K562 (cell line): ENCODE measurements at regions not wholly inside any gene's neighbourhood (a gene's known extent, or its start where the extent isn't known, plus 50 kb on each side); places are given as distances from the start of the nearest gene placed in this dataset.

Experiments
- ATAC-seq: fragments of 200-7000 bp; cut with Tn5 transposase; 3 replicates; pipeline ENCODE4 v1.9.1; 2020; ENCODE audit warnings: moderate library complexity
- BruUV-seq: library from RNA; stranded (reverse); fragments of 400-500 nt; replicated peaks from 2 replicates; lab custom pipeline; 2021; lab: Mats Ljungman, UMichigan
- CTCF ChIA-PET: fragments of 300-600 bp; formaldehyde crosslinking; extraction: SDS; loops from one replicate; lab custom pipeline; 2021; ENCODE audit warnings: low intra/inter-chr PET ratio; lab: Yijun Ruan, JAX
- POLR2A ChIA-PET: fragments of 300-600, 350-650 bp; sonication (Branson Sonifier 250); formaldehyde crosslinking; extraction: SDS; loops from one replicate; lab custom pipeline; 2021; ENCODE audit warnings: antibody characterized with exemption, inconsistent platforms; lab: Yijun Ruan, JAX
- DNase-seq, 4 experiments: peaks; one replicate each; pipeline versions ENCODE4 v3.0.0 to v3.0.0-alpha.2; 2011 to 2018; ENCODE audit warnings: low spot score in 3 of 4, mixed read lengths in 3 of 4; ENCODE audit errors: extremely low read depth in 1 of 4
- FAIRE-seq: peaks from 2 replicates; lab custom pipeline; 2011; peaks lifted over from hg19 to GRCh38; lab: Jason Lieb, UNC
- H2AFZ ChIP-seq: 2 replicates; pipeline ENCODE4 v1.6.0; 2011; ENCODE audit warnings: low read depth, low read length, control low read depth, inconsistent platforms
- H3K27ac ChIP-seq: fragments of 200-600 bp; 3 replicates; pipeline ENCODE4 v1.8.0; 2011; ENCODE audit warnings: low read depth, mild to moderate bottlenecking, control low read depth, inconsistent platforms, low read length, moderate library complexity, mixed read lengths; ENCODE audit errors: extremely low read depth
- H3K27me3 ChIP-seq, 2 experiments: fragments of 300-600 bp in 1 of 2; 2 replicates in 1 of 2; 3 replicates in 1 of 2; pipeline versions ENCODE4 v1.6.0 to v1.8.0; 2011; ENCODE audit warnings: inconsistent platforms in 2 of 2, low read length in 2 of 2, mild to moderate bottlenecking in 1 of 2, mixed read lengths in 1 of 2, moderate library complexity in 1 of 2; ENCODE audit not compliant: control insufficient read depth in 2 of 2, insufficient read depth in 2 of 2
- H3K36me3 ChIP-seq: fragments of 300-600 bp; 3 replicates; pipeline ENCODE4 v1.8.0; 2011; ENCODE audit warnings: mild to moderate bottlenecking, low read length, inconsistent platforms; ENCODE audit not compliant: control insufficient read depth, insufficient read depth
- H3K4me1 ChIP-seq, 2 experiments: fragments of 200-600 bp in 1 of 2; replicated peaks in 1 of 2; 2 replicates in 1 of 2; 3 replicates in 1 of 2; pipeline versions ENCODE4 v1.5.1 to v1.8.0; 2011; ENCODE audit warnings: inconsistent platforms in 2 of 2, low read length in 2 of 2, mild to moderate bottlenecking in 1 of 2, mixed read lengths in 1 of 2, moderate library complexity in 1 of 2; ENCODE audit not compliant: control insufficient read depth in 2 of 2, insufficient read depth in 2 of 2
- H3K4me2 ChIP-seq: 2 replicates; pipeline ENCODE4 v1.6.1; 2011; ENCODE audit warnings: low read length, control low read depth, inconsistent platforms, mixed read lengths; ENCODE audit not compliant: insufficient read depth
- H3K4me3 ChIP-seq: fragments of 200-600 bp; sonication (generic), shearing (Covaris generic); 2 replicates; pipeline ENCODE4 v1.5.1; 2016; ENCODE audit warnings: control low read depth, inconsistent platforms
- H3K79me2 ChIP-seq: fragments of 200-600 bp; 3 replicates; pipeline ENCODE4 v1.8.0; 2011; ENCODE audit warnings: low read length, inconsistent platforms; ENCODE audit not compliant: control insufficient read depth, insufficient read depth
- H3K9ac ChIP-seq, 2 experiments: 2 replicates each; pipeline versions ENCODE4 v1.6.0 to v1.6.1; 2011; ENCODE audit warnings: low read depth in 2 of 2, low read length in 2 of 2, control low read depth in 1 of 2, inconsistent platforms in 1 of 2, mild to moderate bottlenecking in 1 of 2, mixed read lengths in 1 of 2; ENCODE audit not compliant: insufficient read depth in 1 of 2
- H3K9me1 ChIP-seq: one replicate; pipeline ENCODE4 v1.6.0; 2011; ENCODE audit warnings: inconsistent platforms, mild to moderate bottlenecking, low read length, moderate library complexity; ENCODE audit not compliant: control insufficient read depth, insufficient read depth
- H3K9me3 ChIP-seq: replicated peaks from 2 replicates; pipeline ENCODE4 v1.5.1; 2011; ENCODE audit warnings: low read depth, low read length, inconsistent platforms; ENCODE audit not compliant: control insufficient read depth, insufficient read depth
- H4K20me1 ChIP-seq: replicated peaks from 2 replicates; pipeline ENCODE4 v1.6.1; 2011; ENCODE audit warnings: low read length, inconsistent platforms, mixed read lengths; ENCODE audit not compliant: control insufficient read depth, insufficient read depth
- CEBPZ ChIP-seq: fragments of 150-350 bp; IDR thresholded peaks from 2 replicates; pipeline ENCODE4 v1.6.1; 2014; ENCODE audit warnings: low read depth, mild to moderate bottlenecking, low read length, borderline replicate concordance
- DDX20 ChIP-seq: fragments of 450-650 bp; IDR thresholded peaks from 2 replicates; pipeline ENCODE4 v1.6.1; 2016; ENCODE audit warnings: missing genetic modification characterization, low read depth, mild to moderate bottlenecking, missing compliant biosample characterization, moderate library complexity
- E2F3 ChIP-seq: fragments of 250-450 bp; sonication (Bioruptor Pico); IDR thresholded peaks from 2 replicates; pipeline ENCODE4 v1.4.0; 2020; ENCODE audit warnings: mild to moderate bottlenecking
- NR2F6 ChIP-seq: fragments of 450-650 bp; formaldehyde crosslinking; IDR thresholded peaks from 2 replicates; pipeline ENCODE4 v1.4.0; 2020; ENCODE audit warnings: mild to moderate bottlenecking
- RBFOX2 ChIP-seq: fragments of 200-400 bp; formaldehyde crosslinking; IDR thresholded peaks from 2 replicates; pipeline ENCODE4 v1.6.1; 2017; ENCODE audit warnings: low read depth, mild to moderate bottlenecking, low read length, moderate library complexity
- RBM15 ChIP-seq: fragments of 200-400 bp; formaldehyde crosslinking; IDR thresholded peaks from 2 replicates; pipeline ENCODE4 v1.6.1; 2018; ENCODE audit warnings: mild to moderate bottlenecking, low read length, moderate library complexity; ENCODE audit not compliant: insufficient read depth
- RFX5 ChIP-seq: IDR thresholded peaks from 2 replicates; pipeline ENCODE4 v1.6.1; 2011; ENCODE audit warnings: low read depth, mild to moderate bottlenecking, improper control_type of control experiment, low read length
- SRSF9 ChIP-seq: fragments of 200-400 bp; formaldehyde crosslinking; IDR thresholded peaks from 2 replicates; pipeline ENCODE4 v1.6.1; 2017; ENCODE audit warnings: low read depth, low read length, borderline replicate concordance
- ZNF133 ChIP-seq: fragments of 250-450 bp; sonication (Bioruptor Pico); IDR thresholded peaks from 2 replicates; pipeline ENCODE4 v1.4.0; 2020; ENCODE audit warnings: mild to moderate bottlenecking
- ZNF398 ChIP-seq: fragments of 250-450 bp; sonication (Bioruptor Pico); IDR thresholded peaks from 2 replicates; pipeline ENCODE4 v1.8.0; 2021; ENCODE audit warnings: moderate library complexity, mild to moderate bottlenecking, inconsistent platforms
- ZNF766 ChIP-seq: fragments of 200-800 bp; sonication (Bioruptor generic); conservative IDR thresholded peaks from 2 replicates; pipeline ENCODE4 v1.6.1; 2016; ENCODE audit warnings: missing genetic modification characterization, missing compliant biosample characterization
- WGBS: fragments of 100-300 bp; shearing (Covaris generic); methylation state at CpG from one replicate; pipeline ENCODE4 v1.1.6; 2016; ENCODE audit warnings: low coverage, mixed read lengths; ENCODE audit not compliant: insufficient coverage; ENCODE audit errors: missing lambda C conversion rate; 5-methylcytosine and 5-hydroxymethylcytosine counted together
- in situ Hi-C: fragments of 300-500 bp; cut with MboI; formaldehyde crosslinking; loops from 4 replicates; pipeline ENCODE4 v1.15.0; 2018; ENCODE audit warnings: inconsistent platforms, mixed read lengths
- intact Hi-C: fragments of 100-400 bp; cut with micrococcal nuclease; formaldehyde crosslinking; loops from 2 replicates; pipeline ENCODE4 v1.14.2; 2022

DNA sequence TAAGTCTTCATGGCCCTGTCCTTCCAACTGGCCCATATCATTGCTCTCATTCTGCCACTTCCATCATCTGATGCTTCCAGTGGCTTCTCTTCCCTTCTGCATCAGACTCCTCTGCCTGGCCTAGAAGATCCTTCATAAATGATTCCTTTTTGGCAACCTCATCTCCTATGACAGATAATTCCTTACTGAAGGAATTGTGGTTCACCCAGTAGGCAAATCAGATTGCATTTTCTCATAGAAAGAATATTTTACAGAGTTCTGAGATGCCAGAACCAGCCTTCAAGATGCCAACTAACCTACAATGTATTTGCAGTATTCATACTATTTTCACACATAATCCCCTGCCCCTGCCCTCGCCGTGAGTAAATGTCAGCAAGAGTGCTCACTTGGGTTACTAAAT lies 423.0 kb upstream of the TGFBR2 start:
- H3K9ac ChIP-seq = no peak overlapping the region
- H3K27ac ChIP-seq = no peak overlapping the region
- no peaks in the 10 kb centered on the region for H3K27me3 ChIP-seq
- no peaks in the 10 kb centered on the region for H3K9me3 ChIP-seq
- DNase-seq = no peak
- H3K4me1 ChIP-seq = no peaks in the 10 kb centered on the region
- no peak overlapping the region for H3K4me2 ChIP-seq
- ChIA-PET POLR2A (no interaction called here), CTCF (no interaction called here)
- FAIRE-seq = no peak
- H2AFZ ChIP-seq = no peak overlapping the region
- no peak overlapping the region for H3K4me3 ChIP-seq
- no peaks in the 10 kb centered on the region for H4K20me1 ChIP-seq
- intact Hi-C loops = no loop called here
- H3K79me2 ChIP-seq = no peaks in the 10 kb centered on the region
- no TSS peak for BruUV-seq
- in situ Hi-C loops = no loop called here
- no peak for ATAC-seq
- no peaks in the 10 kb centered on the region for H3K9me1 ChIP-seq
- TF ChIP-seq ZNF766 (CRISPR knock-in tag) = no peak
- no peak for TF ChIP-seq NR2F6 (CRISPR knock-in tag)
- TF ChIP-seq RBFOX2 = no peak
- no peak for TF ChIP-seq DDX20 (tag)
- no peaks in the 10 kb centered on the region for H3K36me3 ChIP-seq
- 0% methylated on average over 2 of the region's 2 CpGs for WGBS

- Histone ChIP-seq H3K4me3 (no peak overlapping the region), H3K9me3 (no peaks in the 10 kb centered on the region), H3K9me1 (no peaks in the 10 kb centered on the region), H4K20me1 (no peaks in the 10 kb centered on the region), H3K27ac (no peak overlapping the region), H3K36me3 (no peaks in the 10 kb centered on the region), H3K4me2 (no peak overlapping the region), H3K79me2 (no peaks in the 10 kb centered on the region), H3K27me3 (no peaks in the 10 kb centered on the region), H2AFZ (no peak overlapping the region), H3K4me1 (no peaks in the 10 kb centered on the region), H3K9ac (no peak overlapping the region)
- ChIA-PET CTCF (no interaction called here), POLR2A (interaction anchor here (0.9 kb wide), 1 partner anchor 242 kb away, joined by 3 read pairs; no protein-coding TSS in a partner anchor)
- in situ Hi-C loops = no loop called here
- no peak for ATAC-seq
- no peak for DNase-seq
- intact Hi-C loops = no loop called here
- BruUV-seq = no TSS peak
- WGBS = 0% methylated on average over 1 of the region's 1 CpG
- no peak for FAIRE-seq
- TF ChIP-seq RBM15 (no peak), RFX5 (no peak), SRSF9 (no peak), ZNF398 (CRISPR knock-in tag) (no peak), CEBPZ (no peak), ZNF133 (CRISPR knock-in tag) (no peak), E2F3 (CRISPR knock-in tag) (no peak)
These were observed 422.1 kb upstream of the TGFBR2 start for GRCh38 chr3:30184091-30184810.
